GM23338 (cell line): ENCODE measurements at regions not wholly inside any gene's neighbourhood (a gene's known extent, or its start where the extent isn't known, plus 50 kb on each side); places are given as distances from the start of the nearest gene placed in this dataset.
"Not testable (repeated sequence)": the region's sequence is repeated elsewhere in the genome, so short reads cannot be mapped to it uniquely, and the experiment has no call there.

Experiments used
- TF ChIP-seq, protein P1 (sequence below), 2 experiments: fragments of 200-600 bp in 1 of 2; sonication (generic) in 1 of 2; conservative IDR thresholded peaks; 2 replicates each; pipeline versions ENCODE4 v1.5.1 to v1.6.1; 2016 to 2017; ENCODE audit warnings: antibody characterized with exemption in 2 of 2, low read depth in 2 of 2, mild to moderate bottlenecking in 2 of 2, moderate library complexity in 1 of 2
- TF ChIP-seq, protein P2 (sequence below): IDR thresholded peaks from one replicate; pipeline ENCODE4 v1.6.1; 2018; ENCODE audit warnings: antibody characterized with exemption; ENCODE audit not compliant: unreplicated experiment

DNA sequence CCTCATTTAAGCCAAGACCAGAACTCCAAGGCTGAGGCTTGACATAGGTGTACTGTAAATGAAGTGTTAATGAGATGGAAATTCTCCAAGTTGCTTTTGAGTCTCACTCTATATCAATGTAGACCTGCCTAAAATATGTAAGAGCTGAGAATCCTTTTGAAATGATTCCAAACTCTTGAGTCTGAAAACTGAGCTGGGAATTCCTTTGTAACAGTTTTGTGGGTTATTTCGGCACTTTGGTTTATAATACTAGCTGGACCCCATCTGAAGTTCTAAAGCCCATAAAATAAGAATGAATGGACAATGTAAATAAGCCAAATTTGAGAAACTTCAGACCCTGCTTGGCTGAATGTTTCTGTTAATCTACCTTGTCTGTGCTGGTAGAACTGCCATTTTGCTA lies 558.9 kb downstream of the TTLL7 start:
- TF ChIP-seq, protein P1, sequence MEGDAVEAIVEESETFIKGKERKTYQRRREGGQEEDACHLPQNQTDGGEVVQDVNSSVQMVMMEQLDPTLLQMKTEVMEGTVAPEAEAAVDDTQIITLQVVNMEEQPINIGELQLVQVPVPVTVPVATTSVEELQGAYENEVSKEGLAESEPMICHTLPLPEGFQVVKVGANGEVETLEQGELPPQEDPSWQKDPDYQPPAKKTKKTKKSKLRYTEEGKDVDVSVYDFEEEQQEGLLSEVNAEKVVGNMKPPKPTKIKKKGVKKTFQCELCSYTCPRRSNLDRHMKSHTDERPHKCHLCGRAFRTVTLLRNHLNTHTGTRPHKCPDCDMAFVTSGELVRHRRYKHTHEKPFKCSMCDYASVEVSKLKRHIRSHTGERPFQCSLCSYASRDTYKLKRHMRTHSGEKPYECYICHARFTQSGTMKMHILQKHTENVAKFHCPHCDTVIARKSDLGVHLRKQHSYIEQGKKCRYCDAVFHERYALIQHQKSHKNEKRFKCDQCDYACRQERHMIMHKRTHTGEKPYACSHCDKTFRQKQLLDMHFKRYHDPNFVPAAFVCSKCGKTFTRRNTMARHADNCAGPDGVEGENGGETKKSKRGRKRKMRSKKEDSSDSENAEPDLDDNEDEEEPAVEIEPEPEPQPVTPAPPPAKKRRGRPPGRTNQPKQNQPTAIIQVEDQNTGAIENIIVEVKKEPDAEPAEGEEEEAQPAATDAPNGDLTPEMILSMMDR (conservative IDR thresholded peaks at IDR 0.05; ENCODE audit: low read depth in 2 of 2), result not testable (repeated sequence)
- TF ChIP-seq, protein P2, sequence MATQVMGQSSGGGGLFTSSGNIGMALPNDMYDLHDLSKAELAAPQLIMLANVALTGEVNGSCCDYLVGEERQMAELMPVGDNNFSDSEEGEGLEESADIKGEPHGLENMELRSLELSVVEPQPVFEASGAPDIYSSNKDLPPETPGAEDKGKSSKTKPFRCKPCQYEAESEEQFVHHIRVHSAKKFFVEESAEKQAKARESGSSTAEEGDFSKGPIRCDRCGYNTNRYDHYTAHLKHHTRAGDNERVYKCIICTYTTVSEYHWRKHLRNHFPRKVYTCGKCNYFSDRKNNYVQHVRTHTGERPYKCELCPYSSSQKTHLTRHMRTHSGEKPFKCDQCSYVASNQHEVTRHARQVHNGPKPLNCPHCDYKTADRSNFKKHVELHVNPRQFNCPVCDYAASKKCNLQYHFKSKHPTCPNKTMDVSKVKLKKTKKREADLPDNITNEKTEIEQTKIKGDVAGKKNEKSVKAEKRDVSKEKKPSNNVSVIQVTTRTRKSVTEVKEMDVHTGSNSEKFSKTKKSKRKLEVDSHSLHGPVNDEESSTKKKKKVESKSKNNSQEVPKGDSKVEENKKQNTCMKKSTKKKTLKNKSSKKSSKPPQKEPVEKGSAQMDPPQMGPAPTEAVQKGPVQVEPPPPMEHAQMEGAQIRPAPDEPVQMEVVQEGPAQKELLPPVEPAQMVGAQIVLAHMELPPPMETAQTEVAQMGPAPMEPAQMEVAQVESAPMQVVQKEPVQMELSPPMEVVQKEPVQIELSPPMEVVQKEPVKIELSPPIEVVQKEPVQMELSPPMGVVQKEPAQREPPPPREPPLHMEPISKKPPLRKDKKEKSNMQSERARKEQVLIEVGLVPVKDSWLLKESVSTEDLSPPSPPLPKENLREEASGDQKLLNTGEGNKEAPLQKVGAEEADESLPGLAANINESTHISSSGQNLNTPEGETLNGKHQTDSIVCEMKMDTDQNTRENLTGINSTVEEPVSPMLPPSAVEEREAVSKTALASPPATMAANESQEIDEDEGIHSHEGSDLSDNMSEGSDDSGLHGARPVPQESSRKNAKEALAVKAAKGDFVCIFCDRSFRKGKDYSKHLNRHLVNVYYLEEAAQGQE, result not testable (repeated sequence)
